Hippocampal formation (tissue), 2 donors: ENCODE measurements at regions not wholly inside any gene's neighbourhood (a gene's known extent, or its start where the extent isn't known, plus 50 kb on each side); places are given as distances from the start of the nearest gene placed in this dataset.

Experiments used
- DNase-seq, 2 donors: peaks; one replicate each; lab custom pipeline; 2025; lab: John Stamatoyannopoulos, UW

GRCh38 chr14:27371868-27372267, 774.0 kb upstream of the NOVA1 start:
- DNase-seq: no peak

- DNase-seq: no peak
Observed at GRCh38 chr14:27372771-27373170, 774.9 kb upstream of the NOVA1 start.

- DNase-seq: no peak
Observed at GRCh38 chr14:27384124-27384523, 786.3 kb upstream of the NOVA1 start.

GRCh38 chr14:27386391-27386790, 788.6 kb upstream of the NOVA1 start:
- DNase-seq: no peak

DNA sequence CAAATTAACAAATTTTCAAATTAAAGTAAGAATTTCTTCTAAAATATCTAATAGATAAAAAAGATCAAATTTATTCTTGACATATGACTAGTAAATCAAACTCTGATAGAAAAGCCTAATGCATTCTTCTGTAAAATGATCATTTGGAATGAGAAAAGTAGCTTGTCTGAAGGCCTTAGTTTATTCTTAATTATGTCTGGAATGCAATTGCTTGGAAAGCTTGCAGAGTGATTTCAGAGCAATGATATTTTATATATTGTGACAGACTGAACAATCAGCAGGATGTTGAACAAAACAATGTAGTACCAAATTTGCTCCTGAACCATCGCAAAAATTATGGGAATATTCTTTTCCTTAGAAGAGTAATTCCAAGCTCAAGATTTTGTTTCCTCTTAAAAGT, 789.6 kb upstream of the NOVA1 start:
- DNase-seq: no peak

DNA sequence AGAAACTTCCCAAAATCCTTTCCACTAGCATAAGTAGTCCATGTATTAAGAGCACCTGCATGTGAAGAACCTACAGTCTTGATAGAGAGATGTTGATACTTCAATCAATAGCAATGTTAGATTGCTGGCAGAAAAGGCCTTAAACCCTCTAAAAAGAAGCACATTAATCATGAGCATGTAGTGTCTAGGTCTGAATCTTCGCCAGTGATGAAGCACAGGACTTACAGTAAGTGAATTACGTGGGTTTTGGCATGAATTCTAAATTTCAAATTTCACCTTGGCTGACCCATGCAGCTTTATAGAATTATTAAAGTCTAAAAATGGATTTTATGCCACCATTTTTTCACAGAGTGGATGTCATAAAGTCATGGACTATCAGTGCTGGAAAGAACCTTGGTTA, 791.6 kb upstream of the NOVA1 start:
- no peak for DNase-seq

GRCh38 chr14:27390155-27390554, 792.3 kb upstream of the NOVA1 start:
- DNase-seq: no peak

- DNase-seq: no peak
Observed at GRCh38 chr14:27391331-27391730, 793.5 kb upstream of the NOVA1 start.

DNA sequence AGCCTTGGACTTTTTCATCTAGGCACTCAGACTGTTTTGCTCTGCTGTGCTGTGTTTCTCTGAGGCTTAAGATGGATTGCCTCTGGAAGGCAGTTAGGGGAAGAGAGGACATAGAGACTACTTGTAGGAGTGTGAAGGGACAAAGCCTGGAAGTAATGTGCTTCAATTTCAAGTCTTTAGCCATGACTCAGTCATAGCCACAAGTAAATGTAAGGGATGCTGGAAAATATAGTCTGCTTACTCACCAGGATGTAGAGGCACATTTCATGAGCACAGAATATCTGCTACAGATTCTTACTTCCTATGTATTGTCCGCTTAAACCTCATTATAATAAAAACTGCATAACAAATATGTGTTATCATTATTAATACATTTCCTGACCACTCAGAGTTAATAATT, 794.3 kb upstream of the NOVA1 start:
- no peak for DNase-seq

GRCh38 chr14:27409944-27410343, 812.1 kb upstream of the NOVA1 start:
- no peak for DNase-seq

GRCh38 chr14:27410981-27411380, 813.1 kb upstream of the NOVA1 start:
- no peak for DNase-seq

DNA sequence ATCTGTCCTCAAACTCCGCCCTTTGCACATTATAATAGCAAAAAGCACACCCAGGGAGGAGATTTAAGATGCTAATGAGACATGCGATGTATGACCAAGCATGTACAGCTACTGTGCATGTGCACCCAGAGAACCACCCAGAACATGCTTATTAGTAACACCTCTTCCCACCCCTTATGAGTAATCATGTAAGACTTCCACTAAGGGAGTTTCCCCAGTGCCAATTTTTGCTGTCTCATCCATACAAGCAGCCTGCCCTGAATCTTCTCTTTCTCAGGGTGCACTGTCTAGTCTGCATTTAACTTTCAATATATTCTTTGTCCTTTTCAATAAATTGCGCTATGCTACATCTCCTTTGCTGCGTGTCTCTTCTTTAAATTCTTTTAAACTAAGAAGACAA, 830.0 kb upstream of the NOVA1 start:
- no peak for DNase-seq

GRCh38 chr14:27435923-27436670, 838.3 kb upstream of the NOVA1 start:
- DNase-seq: no peak

DNA sequence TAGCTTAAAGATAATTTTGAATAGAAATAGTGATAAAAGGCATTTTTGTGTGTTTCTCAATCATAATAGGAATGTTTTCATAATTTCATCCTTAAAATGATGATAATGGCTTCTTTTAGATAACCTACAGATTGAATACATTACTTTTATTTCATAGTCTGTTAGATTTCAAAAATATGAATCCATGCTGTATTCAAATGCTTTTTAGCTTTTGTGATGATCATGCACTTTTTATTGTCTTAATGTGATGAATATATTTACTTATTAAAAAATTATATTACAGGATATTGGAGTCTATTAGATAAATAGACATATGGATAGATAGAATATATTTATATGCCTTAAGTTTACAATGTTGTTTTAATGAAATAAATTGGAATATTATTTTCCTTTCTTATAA, 886.8 kb upstream of the NOVA1 start:
- DNase-seq: no peak

GRCh38 chr14:27485193-27485592, 887.4 kb upstream of the NOVA1 start:
- DNase-seq: no peak

GRCh38 chr14:27506272-27506671, 908.4 kb upstream of the NOVA1 start:
- DNase-seq: no peak

GRCh38 chr14:27528328-27528727, 930.5 kb upstream of the NOVA1 start:
- no peak for DNase-seq

- DNase-seq: no peak
Observed at GRCh38 chr14:27536748-27537147, 938.9 kb upstream of the NOVA1 start.

GRCh38 chr14:27546111-27546510, 948.3 kb upstream of the NOVA1 start:
- no peak for DNase-seq

- no peak for DNase-seq
Observed at GRCh38 chr14:27553790-27554189, 956.0 kb upstream of the NOVA1 start.

DNA sequence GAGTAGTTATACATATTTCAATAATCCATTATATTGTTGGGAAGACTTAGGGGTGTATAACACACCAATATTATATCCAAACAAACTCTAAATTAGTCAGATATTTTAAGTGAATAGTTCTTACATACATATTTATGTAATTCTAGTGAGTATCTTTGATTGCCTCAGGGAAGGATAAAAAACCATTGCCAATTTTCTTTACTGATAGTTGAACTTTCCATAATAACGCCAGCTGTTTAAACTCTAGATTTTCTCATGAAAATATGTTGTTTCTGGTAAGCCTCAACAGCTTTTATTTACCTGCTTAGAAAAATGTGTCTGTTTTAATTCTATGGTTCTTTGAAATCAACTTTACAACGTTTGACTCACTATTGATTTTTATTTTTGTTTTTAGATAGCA, 959.6 kb upstream of the NOVA1 start:
- DNase-seq: no peak

- no peak for DNase-seq
Observed at GRCh38 chr14:27559848-27560247, 962.0 kb upstream of the NOVA1 start.

DNA sequence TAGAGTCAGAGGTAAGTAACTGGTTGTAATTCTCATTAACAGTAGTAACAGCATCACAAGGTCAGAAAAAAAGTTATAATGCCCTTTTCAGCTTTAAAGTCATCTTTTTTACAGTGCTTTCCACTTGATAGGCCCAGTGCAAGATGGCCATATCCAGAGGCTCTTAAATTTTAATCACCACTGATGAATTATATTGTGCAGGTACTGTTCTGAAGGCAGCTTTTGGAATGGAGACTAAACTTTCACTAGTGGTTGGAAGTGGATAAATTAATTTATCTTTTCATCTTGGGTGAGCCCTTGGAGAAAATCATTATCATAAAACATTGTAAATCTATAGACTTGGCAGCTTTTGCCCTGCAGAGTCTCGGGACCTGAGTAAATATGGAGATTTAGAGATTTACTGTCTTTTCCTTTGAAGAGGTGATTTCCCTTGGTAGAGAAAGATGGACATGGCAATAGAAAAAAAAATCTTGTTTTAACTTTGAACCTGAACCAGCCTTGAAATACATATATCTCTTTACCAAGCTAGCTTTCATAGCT, 969.1 kb upstream of the NOVA1 start:
- no peak for DNase-seq

DNA sequence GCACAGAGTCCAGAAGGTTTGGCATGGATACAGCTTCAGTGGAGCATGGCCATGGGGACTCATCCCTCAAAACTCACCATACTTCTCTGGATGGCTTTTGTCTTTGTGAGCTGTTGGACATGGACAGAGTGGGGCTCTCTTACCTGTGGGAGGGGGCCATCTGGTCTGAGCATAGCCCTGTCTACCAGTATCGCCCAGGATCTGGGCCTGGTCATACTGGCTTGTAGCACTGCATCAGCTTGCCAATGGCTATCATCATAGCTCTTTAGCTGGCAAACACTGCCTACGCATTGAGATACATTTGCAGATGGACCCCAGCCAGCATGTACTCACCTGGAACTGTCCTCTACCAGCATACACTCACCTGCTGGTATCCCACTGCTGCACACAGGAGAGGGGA, 975.2 kb upstream of the NOVA1 start:
- no peak for DNase-seq
